PFSK-1 (cell line): ENCODE measurements at regions not wholly inside any gene's neighbourhood (a gene's known extent, or its start where the extent isn't known, plus 50 kb on each side); places are given as distances from the start of the nearest gene placed in this dataset.

Source experiments
- SIN3A ChIP-seq: IDR thresholded peaks from 2 replicates; pipeline ENCODE4 v1.6.1; 2012; ENCODE audit warnings: mild to moderate bottlenecking, low read length, moderate library complexity, borderline replicate concordance; ENCODE audit not compliant: insufficient read depth
- TAF1 ChIP-seq: IDR thresholded peaks from 2 replicates; pipeline ENCODE4 v1.6.1; 2012; ENCODE audit warnings: low read length, control low read depth, borderline replicate concordance; ENCODE audit not compliant: insufficient read depth
- TF ChIP-seq, protein P1 (sequence below), 2 experiments: IDR thresholded peaks; 2 replicates each; pipeline versions ENCODE4 v1.6.1 to v1.8.0; 2011 to 2012; ENCODE audit warnings: low read depth in 2 of 2, low read length in 2 of 2, control low read depth in 1 of 2, inconsistent platforms in 1 of 2, mild to moderate bottlenecking in 1 of 2, moderate library complexity in 1 of 2; ENCODE audit not compliant: insufficient read depth in 1 of 2

DNA sequence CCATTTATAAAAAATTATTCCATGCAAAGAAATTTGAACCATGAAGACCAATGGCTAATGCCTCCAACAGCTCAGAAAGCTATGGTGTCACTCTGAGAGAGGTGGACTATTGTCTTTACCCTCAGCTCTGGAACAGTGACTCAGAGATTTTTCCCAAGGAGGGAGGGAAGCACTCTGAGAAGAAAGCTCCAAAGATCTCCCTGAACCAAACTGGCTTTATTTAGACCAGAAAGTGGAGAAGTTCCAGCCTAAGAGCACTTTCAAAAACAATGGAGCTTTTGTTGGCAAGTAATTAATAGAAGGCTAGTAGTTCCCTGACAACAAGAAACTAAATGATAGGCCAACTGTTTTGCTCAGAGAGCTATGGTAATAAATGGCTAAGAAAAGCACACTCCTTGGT, 599.9 kb upstream of the MDGA2 start:
- TF ChIP-seq TAF1 (no peak), SIN3A (no peak)
- TF ChIP-seq, protein P1, sequence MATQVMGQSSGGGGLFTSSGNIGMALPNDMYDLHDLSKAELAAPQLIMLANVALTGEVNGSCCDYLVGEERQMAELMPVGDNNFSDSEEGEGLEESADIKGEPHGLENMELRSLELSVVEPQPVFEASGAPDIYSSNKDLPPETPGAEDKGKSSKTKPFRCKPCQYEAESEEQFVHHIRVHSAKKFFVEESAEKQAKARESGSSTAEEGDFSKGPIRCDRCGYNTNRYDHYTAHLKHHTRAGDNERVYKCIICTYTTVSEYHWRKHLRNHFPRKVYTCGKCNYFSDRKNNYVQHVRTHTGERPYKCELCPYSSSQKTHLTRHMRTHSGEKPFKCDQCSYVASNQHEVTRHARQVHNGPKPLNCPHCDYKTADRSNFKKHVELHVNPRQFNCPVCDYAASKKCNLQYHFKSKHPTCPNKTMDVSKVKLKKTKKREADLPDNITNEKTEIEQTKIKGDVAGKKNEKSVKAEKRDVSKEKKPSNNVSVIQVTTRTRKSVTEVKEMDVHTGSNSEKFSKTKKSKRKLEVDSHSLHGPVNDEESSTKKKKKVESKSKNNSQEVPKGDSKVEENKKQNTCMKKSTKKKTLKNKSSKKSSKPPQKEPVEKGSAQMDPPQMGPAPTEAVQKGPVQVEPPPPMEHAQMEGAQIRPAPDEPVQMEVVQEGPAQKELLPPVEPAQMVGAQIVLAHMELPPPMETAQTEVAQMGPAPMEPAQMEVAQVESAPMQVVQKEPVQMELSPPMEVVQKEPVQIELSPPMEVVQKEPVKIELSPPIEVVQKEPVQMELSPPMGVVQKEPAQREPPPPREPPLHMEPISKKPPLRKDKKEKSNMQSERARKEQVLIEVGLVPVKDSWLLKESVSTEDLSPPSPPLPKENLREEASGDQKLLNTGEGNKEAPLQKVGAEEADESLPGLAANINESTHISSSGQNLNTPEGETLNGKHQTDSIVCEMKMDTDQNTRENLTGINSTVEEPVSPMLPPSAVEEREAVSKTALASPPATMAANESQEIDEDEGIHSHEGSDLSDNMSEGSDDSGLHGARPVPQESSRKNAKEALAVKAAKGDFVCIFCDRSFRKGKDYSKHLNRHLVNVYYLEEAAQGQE (IDR thresholded peaks at IDR 0.05; ENCODE audit: insufficient read depth in 1 of 2, low read depth in 2 of 2, low read length in 2 of 2): no peak
